HG03342 (cell line): ENCODE measurements at regions not wholly inside any gene's neighbourhood (a gene's known extent, or its start where the extent isn't known, plus 50 kb on each side); places are given as distances from the start of the nearest gene placed in this dataset.

Source experiments
- ATAC-seq: cut with Tn5 transposase; IDR thresholded peaks from one replicate; pipeline ENCODE4 v1.9.1; 2021; ENCODE audit warnings: mild to moderate bottlenecking, moderate library complexity; ENCODE audit not compliant: unreplicated experiment

DNA sequence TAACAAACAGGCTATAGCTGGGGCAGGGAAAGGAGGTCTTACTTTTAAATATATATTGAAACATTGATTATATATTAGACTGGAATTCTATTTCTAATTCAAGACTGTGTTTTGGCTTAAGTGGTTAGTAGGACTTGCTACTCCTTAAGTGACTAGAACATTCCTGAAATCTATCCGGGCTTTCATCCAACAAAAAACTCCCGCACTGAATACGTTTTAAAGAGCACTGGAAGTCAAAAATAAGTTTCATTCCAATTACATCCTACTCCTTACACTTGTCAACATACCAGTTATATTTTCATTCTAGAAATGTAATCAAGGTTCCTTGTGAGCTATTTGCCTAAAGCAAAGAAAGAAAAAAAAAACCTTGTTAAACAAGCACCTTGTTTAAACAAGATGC lies 204.6 kb downstream of the SP3 start:
- ATAC-seq = no peak

- ATAC-seq = no peak
Measured at GRCh38 chr2:173761603-173762119, 203.5 kb downstream of the SP3 start.

- no peak for ATAC-seq
Measured at GRCh38 chr2:173762221-173762620, 203.0 kb downstream of the SP3 start.

GRCh38 chr2:173762864-173763263 lies 202.3 kb downstream of the SP3 start:
- no peak for ATAC-seq

- ATAC-seq = no peak
Measured at GRCh38 chr2:173763641-173764040, 201.5 kb downstream of the SP3 start.

- ATAC-seq = no peak
Measured at GRCh38 chr2:173764094-173764493, 201.1 kb downstream of the SP3 start.

DNA sequence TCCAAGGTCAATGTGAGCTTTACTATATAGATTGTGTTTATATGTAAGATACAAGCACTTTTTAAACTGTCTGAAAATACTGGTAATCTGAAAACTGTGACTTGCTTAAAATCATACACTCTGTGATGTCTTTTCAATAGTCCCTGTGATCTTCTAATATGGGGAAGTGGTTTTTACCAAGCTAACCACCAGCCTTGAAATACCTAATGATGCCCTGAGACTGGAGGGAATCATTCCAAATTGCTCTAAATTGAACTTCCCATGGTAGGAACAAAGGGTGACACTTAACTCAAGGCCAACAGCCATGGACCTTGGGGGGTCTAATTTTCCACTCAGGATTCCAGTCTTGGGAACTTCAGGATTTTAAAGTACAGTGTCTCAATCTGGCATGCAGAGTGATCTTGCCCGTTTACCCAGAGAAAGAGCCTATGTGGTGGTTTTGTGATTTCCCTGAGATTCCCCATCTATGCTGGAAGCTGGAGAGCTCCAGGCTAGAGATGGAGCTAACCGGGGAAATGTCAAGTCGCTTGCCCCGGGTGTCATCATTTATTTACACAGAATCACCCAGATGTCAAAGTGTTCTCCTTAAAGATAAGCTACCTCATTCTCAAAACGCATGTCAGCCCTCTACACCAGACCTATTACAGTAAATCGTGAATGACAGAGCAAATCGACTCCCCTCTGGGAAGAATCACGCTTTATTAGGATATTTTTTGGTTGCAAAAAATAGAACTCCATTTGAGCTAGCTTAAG lies 198.5 kb downstream of the SP3 start:
- ATAC-seq = no peak

DNA sequence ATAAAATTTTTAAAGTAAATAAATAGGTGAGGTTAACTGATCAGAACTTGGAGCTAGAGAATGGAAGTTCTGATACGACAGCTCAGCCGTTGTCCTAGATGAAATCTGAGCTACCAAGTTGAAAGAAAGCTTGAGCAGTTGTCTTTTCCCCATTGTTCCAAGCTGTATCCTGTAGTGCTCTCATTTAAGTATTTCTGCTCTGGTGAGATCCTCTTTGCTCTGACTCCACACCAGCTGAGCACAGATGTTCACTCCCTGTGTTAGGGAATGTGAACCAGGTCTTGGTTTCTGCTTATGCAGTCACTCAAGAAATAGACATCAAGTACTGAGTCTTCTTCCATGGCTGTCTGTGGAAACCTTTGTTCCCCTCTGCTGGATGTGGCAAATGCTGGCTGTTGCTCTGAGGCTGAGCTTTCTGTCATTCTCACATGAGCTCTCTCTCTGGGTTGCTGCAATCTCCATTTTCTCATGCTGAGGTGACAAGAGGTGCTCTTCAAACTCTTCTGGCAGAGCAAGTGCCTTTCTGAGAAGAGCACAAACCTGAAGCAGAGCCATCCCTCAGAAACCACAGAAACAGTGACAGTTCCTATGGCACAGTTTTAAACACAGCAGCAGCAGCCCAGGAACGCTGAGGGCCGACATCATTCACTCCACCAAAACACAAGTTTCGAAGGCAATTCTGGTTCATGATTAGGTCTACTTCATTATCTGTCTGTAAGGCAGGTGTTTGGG lies 194.1 kb downstream of the SP3 start:
- ATAC-seq = no peak

DNA sequence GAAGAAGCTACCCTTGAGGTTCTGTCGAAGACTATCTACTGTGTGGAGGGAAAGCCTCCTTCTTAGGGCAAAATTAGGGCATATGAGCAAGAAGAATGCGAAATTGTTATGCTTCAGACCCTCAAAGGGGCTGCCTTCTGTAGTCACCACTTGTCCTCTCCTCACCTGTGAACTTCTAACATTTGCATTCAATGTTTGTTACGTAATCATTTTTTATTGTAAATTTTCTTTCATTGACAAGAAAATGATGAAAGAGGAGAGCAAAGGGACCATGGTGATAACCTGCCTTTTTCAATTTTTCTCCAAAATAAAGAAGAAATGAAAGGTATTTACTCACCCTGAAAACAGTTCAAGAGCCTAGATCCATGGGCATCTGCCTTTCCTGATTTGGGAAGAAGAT lies 193.0 kb downstream of the SP3 start:
- ATAC-seq = no peak

DNA sequence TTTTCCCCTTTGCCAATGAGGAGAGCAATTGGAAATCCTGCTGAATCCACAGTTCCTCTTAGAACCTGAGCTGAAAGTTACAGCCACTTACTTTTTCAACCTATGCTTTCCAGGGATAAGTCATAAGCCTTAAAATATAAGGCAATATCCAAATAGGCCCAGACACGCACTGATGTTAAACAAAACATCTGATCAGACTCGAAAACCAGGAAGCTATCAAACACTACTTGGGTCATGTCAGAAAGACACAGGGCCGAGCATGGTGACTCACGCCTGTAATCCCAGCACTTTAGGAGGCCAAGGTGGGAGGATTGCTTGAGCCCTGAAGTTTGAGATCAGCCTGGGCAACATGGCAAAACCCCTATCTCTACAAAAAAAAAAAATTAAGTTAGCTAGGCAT lies 192.1 kb downstream of the SP3 start:
- no peak for ATAC-seq

GRCh38 chr2:173775440-173775839 lies 189.7 kb downstream of the SP3 start:
- no peak for ATAC-seq

DNA sequence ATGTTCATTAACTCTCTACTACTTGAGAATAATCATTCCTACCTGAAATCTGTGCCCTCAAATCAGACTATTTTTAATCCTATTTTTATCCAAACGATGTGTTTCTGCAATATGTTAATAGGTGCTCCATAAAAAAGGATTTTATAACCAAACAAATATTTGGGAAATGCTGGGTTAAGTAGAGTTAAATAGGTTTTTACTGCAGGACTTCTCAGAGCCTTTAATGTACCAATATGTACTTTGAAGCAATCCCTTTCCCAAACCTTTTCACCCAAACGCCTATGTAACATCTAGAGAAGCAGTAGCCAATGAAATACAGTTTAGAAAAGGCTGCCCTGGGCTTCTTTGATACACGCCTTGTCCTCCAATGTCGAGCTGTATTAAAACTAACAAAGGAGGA lies 182.5 kb downstream of the SP3 start:
- ATAC-seq = no peak

DNA sequence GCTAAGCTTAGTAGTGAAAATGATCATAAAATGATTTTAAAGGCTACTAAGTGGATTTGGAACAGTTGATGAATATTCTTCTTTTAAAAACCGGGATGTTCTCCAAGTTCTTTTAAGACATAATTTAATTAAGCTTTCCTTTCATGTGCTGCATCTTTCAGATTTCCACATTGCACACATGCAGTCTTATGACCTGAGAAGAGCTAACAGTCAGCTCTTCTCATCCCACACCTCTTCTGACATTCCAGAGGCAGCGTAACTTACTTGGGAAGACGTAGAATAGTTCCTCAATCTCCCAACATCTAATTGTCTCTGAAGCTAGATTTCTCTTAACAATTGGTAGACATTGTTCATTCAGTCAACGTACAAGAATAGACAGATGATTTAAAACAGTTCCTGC lies 181.8 kb downstream of the SP3 start:
- no peak for ATAC-seq

GRCh38 chr2:173785813-173786212 lies 179.4 kb downstream of the SP3 start:
- no peak for ATAC-seq

DNA sequence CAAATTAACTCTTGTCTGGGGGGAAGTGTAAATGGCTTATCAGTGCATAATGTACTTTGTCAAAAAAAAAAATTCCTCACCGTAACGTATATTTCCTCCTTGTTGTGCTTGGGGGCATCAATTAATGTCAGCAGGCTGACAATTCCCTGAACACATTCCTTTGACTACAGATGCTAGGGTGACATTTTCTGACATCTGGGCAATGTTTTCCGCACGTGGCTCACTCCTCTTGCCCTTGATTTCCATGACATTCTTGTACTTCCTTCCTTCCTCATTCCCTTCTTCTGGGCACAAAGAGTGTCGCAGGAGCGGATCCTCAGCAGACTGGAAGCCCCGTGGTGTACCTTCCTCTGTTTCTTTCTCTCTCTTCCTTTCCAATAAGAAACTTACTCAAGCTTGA lies 173.7 kb downstream of the SP3 start:
- no peak for ATAC-seq

GRCh38 chr2:173792166-173792565 lies 173.0 kb downstream of the SP3 start:
- ATAC-seq = no peak

DNA sequence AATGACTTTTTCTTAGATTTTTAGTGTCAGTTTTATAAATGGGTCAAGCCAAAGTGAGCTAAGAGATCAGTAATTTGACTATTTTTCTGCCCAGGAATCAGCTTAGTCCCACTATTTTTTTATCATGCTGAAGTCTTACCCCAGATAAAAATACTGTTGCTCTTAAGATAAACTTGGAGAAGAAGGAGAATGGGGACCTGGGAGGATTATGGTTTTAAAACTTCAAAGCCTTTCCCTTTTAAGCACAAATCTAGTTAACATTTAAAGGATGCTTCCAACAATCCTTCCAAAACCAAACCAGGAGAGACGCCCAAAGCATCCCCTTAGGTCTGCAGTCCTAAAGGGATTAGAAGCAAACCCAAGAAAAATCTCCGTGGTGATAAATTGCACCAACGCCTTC lies 172.4 kb downstream of the SP3 start:
- no peak for ATAC-seq

DNA sequence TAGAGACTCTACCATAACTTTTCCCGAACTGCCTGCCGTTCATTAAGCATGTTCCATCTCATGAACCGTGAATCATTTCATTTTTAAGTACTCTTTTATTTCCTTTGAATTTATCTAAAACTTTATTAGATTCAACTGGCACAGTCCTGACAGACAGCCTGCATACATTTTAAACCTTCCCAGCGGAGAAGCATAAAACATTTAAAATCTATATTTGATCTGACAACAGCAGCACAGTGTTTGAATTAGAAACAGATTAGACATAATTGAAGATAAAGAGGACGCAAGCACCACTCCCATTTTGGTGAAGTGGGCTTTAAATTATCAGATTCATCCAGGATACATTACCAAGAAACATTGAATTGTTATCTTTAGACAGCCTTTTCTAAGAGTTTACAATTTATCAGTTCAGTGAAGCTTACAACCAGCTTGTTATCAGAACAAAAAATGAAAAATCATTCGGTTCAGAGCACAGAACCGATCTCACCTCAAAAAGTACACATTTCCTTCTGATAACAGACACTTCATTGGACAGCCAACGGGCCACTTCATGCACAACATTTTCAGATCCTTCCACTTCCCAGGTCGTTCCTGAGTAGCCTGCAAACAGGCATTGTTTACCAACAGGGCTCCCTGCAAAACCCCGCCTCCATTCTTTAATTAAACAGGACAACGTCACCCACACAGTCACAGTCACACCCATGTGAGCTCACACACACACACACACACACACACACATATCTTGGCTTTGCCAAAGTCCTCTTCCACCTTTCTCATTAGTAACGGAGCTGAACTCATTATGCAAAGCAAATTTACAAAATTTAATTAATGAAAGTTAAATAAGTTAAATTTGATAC lies 171.2 kb downstream of the SP3 start:
- no peak for ATAC-seq

DNA sequence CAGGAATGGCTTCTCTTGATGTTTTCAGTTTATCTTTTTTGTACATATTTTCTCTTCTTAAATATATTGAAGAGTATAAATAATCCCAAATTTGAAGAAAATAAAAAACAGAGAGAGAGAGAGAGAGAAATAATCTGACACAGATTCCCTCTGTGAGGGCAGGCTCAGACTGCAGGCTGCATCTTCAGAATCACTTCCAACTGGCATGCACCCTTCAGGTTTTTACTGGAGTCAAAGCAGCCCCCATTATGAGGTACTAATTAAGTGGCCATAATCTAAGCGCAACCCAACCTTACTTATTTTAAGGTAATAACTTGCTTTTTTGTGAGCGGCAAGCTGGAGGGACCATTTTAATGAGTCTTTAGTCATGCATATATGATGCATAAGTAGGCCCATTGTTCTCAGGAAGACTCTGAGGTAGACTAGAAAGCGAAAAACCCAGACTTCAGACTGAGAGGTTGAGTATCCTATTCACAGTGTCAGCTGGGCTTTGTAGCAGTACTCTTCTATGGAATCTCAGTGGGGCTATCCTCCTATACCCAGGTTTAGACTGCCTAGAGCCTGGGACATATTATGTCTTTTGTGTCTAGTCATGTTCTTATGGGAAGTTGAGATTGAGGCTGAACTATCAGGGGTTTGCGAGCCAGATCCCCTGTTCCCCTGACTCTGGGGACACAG lies 167.4 kb downstream of the SP3 start:
- no peak for ATAC-seq

- no peak for ATAC-seq
Measured at GRCh38 chr2:173802518-173802917, 162.7 kb downstream of the SP3 start.

GRCh38 chr2:173803449-173803848 lies 161.7 kb downstream of the SP3 start:
- ATAC-seq = no peak
